Neural cell (in vitro differentiated cells): ENCODE measurements at regions not wholly inside any gene's neighbourhood (a gene's known extent, or its start where the extent isn't known, plus 50 kb on each side); places are given as distances from the start of the nearest gene placed in this dataset.

Experiments
- H2AFZ ChIP-seq: fragments of 200-600, 300-800 bp; sonication (generic), shearing (Covaris generic); 2 replicates; pipeline ENCODE4 v1.6.0; 2014; ENCODE audit warnings: low read depth, mild to moderate bottlenecking, antibody characterized with exemption, low read length, moderate library complexity
- H3F3A ChIP-seq: fragments of 200-600 bp; shearing (Covaris generic); 2 replicates; pipeline ENCODE4 v1.6.1; 2016; ENCODE audit warnings: mild to moderate bottlenecking, moderate library complexity, mixed read lengths, antibody characterized with exemption, low read length; ENCODE audit not compliant: insufficient read depth, poor library complexity, severe bottlenecking
- H3K27ac ChIP-seq: fragments of 200-600, 300-800 bp; sonication (generic), shearing (Covaris generic); 2 replicates; pipeline ENCODE4 v1.5.1; 2014; ENCODE audit warnings: mild to moderate bottlenecking, low read length, moderate library complexity
- H3K27me3 ChIP-seq: fragments of 300-800, 200-600 bp; sonication (generic), shearing (Covaris generic); 2 replicates; pipeline ENCODE4 v1.6.0; 2014; ENCODE audit warnings: mild to moderate bottlenecking, low read depth, low read length, moderate library complexity; ENCODE audit not compliant: insufficient read depth
- H3K36me3 ChIP-seq: fragments of 300-800, 200-600 bp; sonication (generic), shearing (Covaris generic); 2 replicates; pipeline ENCODE4 v1.5.1; 2014; ENCODE audit warnings: mild to moderate bottlenecking, antibody characterized with exemption, low read length, moderate library complexity; ENCODE audit not compliant: insufficient read depth
- H3K4me2 ChIP-seq: fragments of 300-800, 200-600 bp; sonication (generic), shearing (Covaris generic); 2 replicates; pipeline ENCODE4 v1.6.0; 2014; ENCODE audit warnings: mild to moderate bottlenecking, low read length
- H3K4me3 ChIP-seq: fragments of 300-800, 200-600 bp; sonication (generic), shearing (Covaris generic); 2 replicates; pipeline ENCODE4 v1.5.1; 2014; ENCODE audit warnings: mild to moderate bottlenecking, low read length, moderate library complexity
- H3K79me2 ChIP-seq: fragments of 200-600 bp; shearing (Covaris generic); replicated peaks from 2 replicates; pipeline ENCODE4 v1.6.0; 2014; ENCODE audit warnings: mild to moderate bottlenecking, low read length, moderate library complexity; ENCODE audit not compliant: insufficient read depth
- H3K9ac ChIP-seq: fragments of 300-800, 200-600 bp; sonication (generic), shearing (Covaris generic); 2 replicates; pipeline ENCODE4 v1.6.1; 2016; ENCODE audit warnings: mild to moderate bottlenecking, low read length, mixed read lengths
- H3K9me2 ChIP-seq: fragments of 200-600 bp; shearing (Covaris generic); 2 replicates; pipeline ENCODE4 v1.6.1; 2016; ENCODE audit warnings: mild to moderate bottlenecking, low read length, mixed read lengths; ENCODE audit not compliant: insufficient read depth
- H3K9me3 ChIP-seq: fragments of 200-600, 300-800 bp; sonication (generic), shearing (Covaris generic); 2 replicates; pipeline ENCODE4 v1.6.1; 2016; ENCODE audit warnings: mild to moderate bottlenecking, mixed run types, low read length, moderate library complexity, mixed read lengths
- H4K20me1 ChIP-seq: fragments of 200-600 bp; shearing (Covaris generic); 2 replicates; pipeline ENCODE4 v1.6.1; 2016; ENCODE audit warnings: mild to moderate bottlenecking, mixed run types; ENCODE audit not compliant: insufficient read depth
- CTCF ChIP-seq: fragments of 450-650 bp; IDR thresholded peaks from 2 replicates; pipeline ENCODE4 v1.5.1; 2014; ENCODE audit warnings: antibody characterized with exemption, mild to moderate bottlenecking, moderate library complexity; ENCODE audit not compliant: poor library complexity, severe bottlenecking
- EP300 ChIP-seq: fragments of 450-650 bp; conservative IDR thresholded peaks from 2 replicates; pipeline ENCODE4 v1.6.1; 2014; ENCODE audit warnings: antibody characterized with exemption, mild to moderate bottlenecking, moderate library complexity; ENCODE audit not compliant: poor library complexity, severe bottlenecking
- EZH2 ChIP-seq: fragments of 200-600, 300-800 bp; shearing (Covaris generic), sonication (generic); IDR thresholded peaks from 2 replicates; pipeline ENCODE4 v1.6.1; 2014; ENCODE audit warnings: antibody characterized with exemption, low read length, borderline replicate concordance, mild to moderate bottlenecking; ENCODE audit not compliant: insufficient read depth, poor library complexity, severe bottlenecking
- MXI1 ChIP-seq: fragments of 450-650 bp; conservative IDR thresholded peaks from 2 replicates; pipeline ENCODE4 v1.6.1; 2014; ENCODE audit warnings: antibody characterized with exemption, mild to moderate bottlenecking; ENCODE audit not compliant: poor library complexity, severe bottlenecking
- POLR2AphosphoS5 ChIP-seq: IDR thresholded peaks from 2 replicates; pipeline ENCODE4 v1.6.1; 2012
- RAD21 ChIP-seq: fragments of 450-650 bp; conservative IDR thresholded peaks from 2 replicates; pipeline ENCODE4 v1.6.1; 2014; ENCODE audit warnings: antibody characterized with exemption, mild to moderate bottlenecking, moderate library complexity
- REST ChIP-seq: IDR thresholded peaks from 2 replicates; pipeline ENCODE4 v1.6.1; 2012; ENCODE audit warnings: borderline replicate concordance
- SMC3 ChIP-seq: fragments of 450-650 bp; conservative IDR thresholded peaks from 2 replicates; pipeline ENCODE4 v1.6.1; 2014; ENCODE audit warnings: antibody characterized with exemption, mild to moderate bottlenecking, moderate library complexity; ENCODE audit not compliant: poor library complexity
- TAF1 ChIP-seq: IDR thresholded peaks from 2 replicates; pipeline ENCODE4 v1.6.1; 2012; ENCODE audit warnings: low read depth

GRCh38 chr2:12341215-12341614 lies 375.5 kb upstream of the TRIB2 start:
- Histone ChIP-seq H3K9me2 (no peaks in the 10 kb centered on the region), H2AFZ (no peak overlapping the region), H3K4me3 (no peak overlapping the region), H3K79me2 (no peaks in the 10 kb centered on the region), H3K9me3 (no peaks in the 10 kb centered on the region), H3K36me3 (no peaks in the 10 kb centered on the region), H3K27me3 (no peaks in the 10 kb centered on the region), H3K27ac (no peak overlapping the region), H3K9ac (no peak overlapping the region), H4K20me1 (no peaks in the 10 kb centered on the region), H3F3A (no peaks in the 10 kb centered on the region), H3K4me2 (no peak overlapping the region)
- TF ChIP-seq RAD21 (no peak), EP300 (no peak)

- H3K27me3 ChIP-seq: no peaks in the 10 kb centered on the region
- no peaks in the 10 kb centered on the region for H3K9me3 ChIP-seq
- no peak overlapping the region for H3K4me3 ChIP-seq
- TF ChIP-seq EZH2 (no peak), POLR2AphosphoS5 (no peak), CTCF (no peak), TAF1 (no peak), RAD21 (no peak)
- no peaks in the 10 kb centered on the region for H3K36me3 ChIP-seq
- no peaks in the 10 kb centered on the region for H3F3A ChIP-seq
- no peak overlapping the region for H3K4me2 ChIP-seq
- H4K20me1 ChIP-seq: no peaks in the 10 kb centered on the region
- H3K79me2 ChIP-seq: no peaks in the 10 kb centered on the region
- no peak overlapping the region for H3K27ac ChIP-seq
- H2AFZ ChIP-seq: no peak overlapping the region
- H3K9ac ChIP-seq: no peak overlapping the region
- H3K9me2 ChIP-seq: no peaks in the 10 kb centered on the region
Measured at GRCh38 chr2:12341920-12342319, 374.8 kb upstream of the TRIB2 start.

GRCh38 chr2:12343141-12343540 lies 373.6 kb upstream of the TRIB2 start:
- Histone ChIP-seq H3K27ac (no peak overlapping the region), H3K4me3 (no peak overlapping the region), H3K36me3 (no peaks in the 10 kb centered on the region), H3K4me2 (no peak overlapping the region), H3K27me3 (no peaks in the 10 kb centered on the region), H3K9me2 (no peaks in the 10 kb centered on the region), H3F3A (no peaks in the 10 kb centered on the region), H3K79me2 (no peaks in the 10 kb centered on the region), H3K9ac (no peak overlapping the region), H2AFZ (no peak overlapping the region), H4K20me1 (no peaks in the 10 kb centered on the region), H3K9me3 (no peaks in the 10 kb centered on the region)
- TF ChIP-seq RAD21 (no peak), TAF1 (no peak), POLR2AphosphoS5 (no peak), MXI1 (no peak), EZH2 (no peak), REST (no peak), SMC3 (no peak), CTCF (no peak), EP300 (no peak)
